Mesenchymal stem cell (in vitro differentiated cells and primary cell): ENCODE measurements at regions not wholly inside any gene's neighbourhood (a gene's known extent, or its start where the extent isn't known, plus 50 kb on each side); places are given as distances from the start of the nearest gene placed in this dataset.

Experiments
- DNase-seq: peaks from one replicate; pipeline ENCODE4 v3.0.0-alpha.2; 2013
- H2AFZ ChIP-seq: one replicate; pipeline ENCODE4 v1.6.1; 2013; ENCODE audit warnings: low read depth, mild to moderate bottlenecking, control low read depth, inconsistent platforms, low read length, moderate library complexity
- H2AK5ac ChIP-seq: 2 replicates; pipeline ENCODE4 v1.6.1; 2013; ENCODE audit warnings: low read length, moderate library complexity, mild to moderate bottlenecking, inconsistent platforms; ENCODE audit not compliant: severe bottlenecking
- H2BK120ac ChIP-seq: one replicate; pipeline ENCODE4 v1.6.1; 2013; ENCODE audit warnings: low read depth, mild to moderate bottlenecking, inconsistent platforms, low read length, moderate library complexity
- H2BK12ac ChIP-seq, 2 experiments: one replicate each; pipeline ENCODE4 v1.6.1; 2013; ENCODE audit warnings: inconsistent platforms in 2 of 2, low read length in 2 of 2, mild to moderate bottlenecking in 2 of 2, moderate library complexity in 2 of 2, control low read depth in 1 of 2
- H2BK15ac ChIP-seq: one replicate; pipeline ENCODE4 v1.6.1; 2013; ENCODE audit warnings: mild to moderate bottlenecking, low read depth, inconsistent platforms; ENCODE audit not compliant: poor library complexity, severe bottlenecking
- H2BK5ac ChIP-seq: 2 replicates; pipeline ENCODE4 v1.6.1; 2013; ENCODE audit warnings: low read depth, mild to moderate bottlenecking, low read length, control low read depth, inconsistent platforms; ENCODE audit not compliant: poor library complexity, severe bottlenecking
- H3K14ac ChIP-seq, 2 experiments: one replicate each; pipeline ENCODE4 v1.6.1; 2013; ENCODE audit warnings: inconsistent platforms in 2 of 2, low read length in 2 of 2, control low read depth in 1 of 2, mild to moderate bottlenecking in 1 of 2, moderate library complexity in 1 of 2
- H3K18ac ChIP-seq, 2 experiments: one replicate each; pipeline ENCODE4 v1.6.1; 2013; ENCODE audit warnings: inconsistent platforms in 2 of 2, low read length in 2 of 2, control low read depth in 1 of 2, low read depth in 1 of 2, mild to moderate bottlenecking in 1 of 2
- H3K23ac ChIP-seq, 2 experiments: one replicate each; pipeline ENCODE4 v1.6.1; 2013; ENCODE audit warnings: inconsistent platforms in 2 of 2, low read length in 2 of 2, mild to moderate bottlenecking in 2 of 2, moderate library complexity in 2 of 2, control low read depth in 1 of 2
- H3K27ac ChIP-seq: 2 replicates; pipeline ENCODE4 v1.5.1; 2013; ENCODE audit warnings: mild to moderate bottlenecking, moderate library complexity, low read length, control low read depth, inconsistent platforms; ENCODE audit not compliant: poor library complexity, severe bottlenecking
- H3K27me3 ChIP-seq, 2 experiments: 2 replicates each; pipeline versions ENCODE4 v1.6.1 to v1.7.0; 2013; ENCODE audit warnings: low read length in 2 of 2, mild to moderate bottlenecking in 2 of 2, moderate library complexity in 2 of 2, control low read depth in 1 of 2, inconsistent platforms in 1 of 2; ENCODE audit not compliant: control insufficient read depth in 1 of 2, insufficient read depth in 1 of 2
- H3K36me3 ChIP-seq, 2 experiments: 2 replicates each; pipeline versions ENCODE4 v1.6.1 to v1.7.0; 2013; ENCODE audit warnings: low read length in 2 of 2, control low read depth in 1 of 2, inconsistent platforms in 1 of 2, low read depth in 1 of 2, mild to moderate bottlenecking in 1 of 2; ENCODE audit not compliant: insufficient read depth in 2 of 2, control insufficient read depth in 1 of 2
- H3K4ac ChIP-seq, 2 experiments: one replicate each; pipeline ENCODE4 v1.6.1; 2013; ENCODE audit warnings: inconsistent platforms in 2 of 2, low read length in 2 of 2, mild to moderate bottlenecking in 2 of 2, moderate library complexity in 2 of 2, control low read depth in 1 of 2, low read depth in 1 of 2
- H3K4me1 ChIP-seq: 2 replicates; pipeline ENCODE4 v1.6.1; 2013; ENCODE audit warnings: low read depth, low read length, control low read depth; ENCODE audit not compliant: control insufficient read depth, insufficient read depth
- H3K4me2 ChIP-seq: 2 replicates; pipeline ENCODE4 v1.6.1; 2013; ENCODE audit warnings: low read length, mild to moderate bottlenecking, inconsistent platforms; ENCODE audit not compliant: poor library complexity, severe bottlenecking
- H3K4me3 ChIP-seq, 2 experiments: 2 replicates each; pipeline versions ENCODE4 v1.5.1 to v1.7.0; 2013; ENCODE audit warnings: low read length in 2 of 2, mild to moderate bottlenecking in 2 of 2, control low read depth in 1 of 2, low read depth in 1 of 2; ENCODE audit not compliant: insufficient read depth in 1 of 2
- H3K79me1 ChIP-seq: replicated peaks from 2 replicates; pipeline ENCODE4 v1.6.1; 2013; ENCODE audit warnings: mild to moderate bottlenecking, control low read depth, low read length, inconsistent platforms; ENCODE audit not compliant: poor library complexity, severe bottlenecking
- H3K9ac ChIP-seq: 2 replicates; pipeline ENCODE4 v1.7.0; 2013; ENCODE audit warnings: mild to moderate bottlenecking, low read length, moderate library complexity
- H3K9me3 ChIP-seq: 2 replicates; pipeline ENCODE4 v1.7.0; 2013; ENCODE audit warnings: mild to moderate bottlenecking, low read length; ENCODE audit not compliant: control insufficient read depth
- H4K8ac ChIP-seq: one replicate; pipeline ENCODE4 v1.6.1; 2013; ENCODE audit warnings: inconsistent platforms, mild to moderate bottlenecking, low read length, moderate library complexity
- H4K91ac ChIP-seq: one replicate; pipeline ENCODE4 v1.6.1; 2013; ENCODE audit warnings: mild to moderate bottlenecking, low read length, inconsistent platforms
- WGBS: methylation state at CpG from one replicate; pipeline ENCODE4 v1.1.7; 2013; ENCODE audit warnings: mixed read lengths; 5-methylcytosine and 5-hydroxymethylcytosine counted together

- no peak overlapping the region for H2BK5ac ChIP-seq
- H3K4me1 ChIP-seq = peaks cover 24% of the 10 kb centered on the region
- H3K9ac ChIP-seq = no peak overlapping the region
- no peak overlapping the region for H3K27ac ChIP-seq
- H2BK12ac ChIP-seq = no peak overlapping the region
- no peak for DNase-seq
- H3K4me2 ChIP-seq = no peak overlapping the region
- H3K23ac ChIP-seq = no peak overlapping the region
- no peak overlapping the region for H2BK15ac ChIP-seq
- no peak overlapping the region for H3K18ac ChIP-seq
- no peaks in the 10 kb centered on the region for H3K27me3 ChIP-seq
- no peak overlapping the region for H3K14ac ChIP-seq
- 97% methylated on average over 9 of the region's 9 CpGs for WGBS
- no peak overlapping the region for H3K4me3 ChIP-seq
- no peak overlapping the region for H4K91ac ChIP-seq
- peaks cover 19% of the 10 kb centered on the region for H3K79me1 ChIP-seq
- H2AK5ac ChIP-seq = peak overlapping the region; percentile 32
- no peak overlapping the region for H2BK120ac ChIP-seq
- no peaks in the 10 kb centered on the region for H3K36me3 ChIP-seq
- H3K9me3 ChIP-seq = no peaks in the 10 kb centered on the region
- H2AFZ ChIP-seq = no peak overlapping the region
- H4K8ac ChIP-seq = no peak overlapping the region
- H3K4ac ChIP-seq = no peak overlapping the region
These were observed 337.5 kb downstream of the SOX9 start for GRCh38 chr17:72458301-72458700.

- no peak overlapping the region for H2BK15ac ChIP-seq
- no peak overlapping the region for H4K8ac ChIP-seq
- H3K14ac ChIP-seq = no peak overlapping the region
- H3K18ac ChIP-seq = no peak overlapping the region
- no peak overlapping the region for H2BK5ac ChIP-seq
- no peak overlapping the region for H4K91ac ChIP-seq
- H2BK120ac ChIP-seq = no peak overlapping the region
- H3K27ac ChIP-seq = no peak overlapping the region
- no peak for DNase-seq
- no peaks in the 10 kb centered on the region for H3K9me3 ChIP-seq
- no peak overlapping the region for H2AFZ ChIP-seq
- no peaks in the 10 kb centered on the region for H3K27me3 ChIP-seq
- H3K4me2 ChIP-seq = no peak overlapping the region
- H3K9ac ChIP-seq = no peak overlapping the region
- H3K4ac ChIP-seq = peak overlapping the region in 1 of 2 experiments; percentile 6
- H3K79me1 ChIP-seq = peaks cover 14% of the 10 kb centered on the region
- H3K36me3 ChIP-seq = no peaks in the 10 kb centered on the region
- no peak overlapping the region for H3K23ac ChIP-seq
- peak overlapping the region; percentile 56 for H2AK5ac ChIP-seq
- no peak overlapping the region for H3K4me3 ChIP-seq
- peaks cover 31% of the 10 kb centered on the region for H3K4me1 ChIP-seq
- H2BK12ac ChIP-seq = no peak overlapping the region
These were observed 339.9 kb downstream of the SOX9 start for GRCh38 chr17:72460711-72461110.

GRCh38 chr17:72461757-72462156 lies 340.9 kb downstream of the SOX9 start:
- H2BK120ac ChIP-seq = no peak overlapping the region
- H3K4me3 ChIP-seq = no peak overlapping the region
- H3K18ac ChIP-seq = no peak overlapping the region
- H2BK15ac ChIP-seq = no peak overlapping the region
- no peak overlapping the region for H3K9ac ChIP-seq
- H2BK12ac ChIP-seq = no peak overlapping the region
- peaks cover 12% of the 10 kb centered on the region for H3K79me1 ChIP-seq
- DNase-seq = no peak
- no peak overlapping the region for H4K91ac ChIP-seq
- H3K4me1 ChIP-seq = peaks cover 30% of the 10 kb centered on the region
- H3K9me3 ChIP-seq = no peaks in the 10 kb centered on the region
- no peak overlapping the region for H3K4me2 ChIP-seq
- no peak overlapping the region for H3K27ac ChIP-seq
- peak overlapping the region in 1 of 2 experiments; percentile 57 for H3K14ac ChIP-seq
- H2BK5ac ChIP-seq = no peak overlapping the region
- H3K4ac ChIP-seq = no peak overlapping the region
- H4K8ac ChIP-seq = no peak overlapping the region
- no peaks in the 10 kb centered on the region for H3K36me3 ChIP-seq
- 88% methylated on average over 5 of the region's 5 CpGs for WGBS
- no peak overlapping the region for H3K23ac ChIP-seq
- H3K27me3 ChIP-seq = no peaks in the 10 kb centered on the region
- H2AK5ac ChIP-seq = peak overlapping the region; percentile 21
- H2AFZ ChIP-seq = no peak overlapping the region

GRCh38 chr17:72462407-72462806 lies 341.6 kb downstream of the SOX9 start:
- H3K14ac ChIP-seq = no peak overlapping the region
- no peak overlapping the region for H3K4ac ChIP-seq
- no peak overlapping the region for H2BK5ac ChIP-seq
- peaks cover 10% of the 10 kb centered on the region for H3K79me1 ChIP-seq
- H2AFZ ChIP-seq = no peak overlapping the region
- no peak overlapping the region for H2BK120ac ChIP-seq
- no peak overlapping the region for H3K27ac ChIP-seq
- H3K23ac ChIP-seq = no peak overlapping the region
- H2AK5ac ChIP-seq = no peak overlapping the region
- no peak overlapping the region for H4K91ac ChIP-seq
- no peak overlapping the region for H2BK12ac ChIP-seq
- peaks cover 29% of the 10 kb centered on the region for H3K4me1 ChIP-seq
- no peak overlapping the region for H3K18ac ChIP-seq
- no peak overlapping the region for H3K4me3 ChIP-seq
- no peak overlapping the region for H4K8ac ChIP-seq
- no peak for DNase-seq
- no peak overlapping the region for H2BK15ac ChIP-seq
- H3K36me3 ChIP-seq = no peaks in the 10 kb centered on the region
- H3K27me3 ChIP-seq = no peaks in the 10 kb centered on the region
- H3K9ac ChIP-seq = no peak overlapping the region
- WGBS = 65% methylated on average over 1 of the region's 1 CpG
- H3K9me3 ChIP-seq = no peaks in the 10 kb centered on the region
- H3K4me2 ChIP-seq = no peak overlapping the region
